OCI-LY3 (cell line): ENCODE measurements at regions not wholly inside any gene's neighbourhood (a gene's known extent, or its start where the extent isn't known, plus 50 kb on each side); places are given as distances from the start of the nearest gene placed in this dataset.

Experiments used
- H2AFZ ChIP-seq: fragments of 200-600, 300-600 bp; shearing (Covaris generic); 2 replicates; pipeline ENCODE4 v1.6.0; 2014; ENCODE audit warnings: antibody characterized with exemption, low read depth, low read length
- H3K27ac ChIP-seq: fragments of 200-600, 300-600 bp; sonication (generic); 2 replicates; pipeline ENCODE4 v1.5.1; 2014; ENCODE audit warnings: mild to moderate bottlenecking, low read length, moderate library complexity, mixed read lengths
- H3K27me3 ChIP-seq: fragments of 200-600, 300-600 bp; sonication (generic); 2 replicates; pipeline ENCODE4 v1.6.1; 2014; ENCODE audit warnings: low read depth, low read length, mixed read lengths
- H3K36me3 ChIP-seq: fragments of 200-600, 300-600 bp; sonication (generic); replicated peaks from 2 replicates; pipeline ENCODE3; 2014; ENCODE audit warnings: low read depth, low read length, mixed read lengths
- H3K4me1 ChIP-seq: fragments of 300-600, 200-600 bp; sonication (generic); 2 replicates; pipeline ENCODE4 v1.6.1; 2014; ENCODE audit warnings: low read length, mixed read lengths
- H3K4me2 ChIP-seq: fragments of 200-600, 300-600 bp; sonication (generic); 2 replicates; pipeline ENCODE4 v1.6.1; 2014; ENCODE audit warnings: low read length, mixed read lengths
- H3K4me3 ChIP-seq: fragments of 300-600, 200-600 bp; sonication (generic); 2 replicates; pipeline ENCODE4 v1.5.1; 2014; ENCODE audit warnings: antibody characterized with exemption, mild to moderate bottlenecking, low read length, moderate library complexity
- H3K79me2 ChIP-seq: fragments of 300-600, 200-600 bp; shearing (Covaris generic); 2 replicates; pipeline ENCODE4 v1.6.1; 2014; ENCODE audit warnings: mild to moderate bottlenecking, low read length, mixed read lengths
- H3K9ac ChIP-seq: fragments of 300-600, 200-600 bp; shearing (Covaris generic); 2 replicates; pipeline ENCODE4 v1.6.0; 2014; ENCODE audit warnings: mild to moderate bottlenecking, low read length, moderate library complexity
- H3K9me3 ChIP-seq: fragments of 200-600, 300-600 bp; shearing (Covaris generic); 2 replicates; pipeline ENCODE4 v1.6.1; 2014; ENCODE audit warnings: low read length, mixed read lengths; ENCODE audit not compliant: insufficient read depth
- H4K20me1 ChIP-seq: fragments of 200-600, 300-600 bp; sonication (generic); 2 replicates; pipeline ENCODE4 v1.6.1; 2016; ENCODE audit warnings: low read length, mixed read lengths; ENCODE audit not compliant: insufficient read depth
- EZH2phosphoT487 ChIP-seq: fragments of 200-600 bp; shearing (Covaris generic); IDR thresholded peaks from 2 replicates; pipeline ENCODE4 v1.6.1; 2018; ENCODE audit warnings: antibody characterized with exemption, mixed run types, low read depth
- TF ChIP-seq, protein P1 (sequence below): fragments of 200-600, 300-600 bp; sonication (generic); IDR thresholded peaks from 2 replicates; pipeline ENCODE4 v1.5.1; 2014; ENCODE audit warnings: antibody characterized with exemption, low read length, low read depth

DNA sequence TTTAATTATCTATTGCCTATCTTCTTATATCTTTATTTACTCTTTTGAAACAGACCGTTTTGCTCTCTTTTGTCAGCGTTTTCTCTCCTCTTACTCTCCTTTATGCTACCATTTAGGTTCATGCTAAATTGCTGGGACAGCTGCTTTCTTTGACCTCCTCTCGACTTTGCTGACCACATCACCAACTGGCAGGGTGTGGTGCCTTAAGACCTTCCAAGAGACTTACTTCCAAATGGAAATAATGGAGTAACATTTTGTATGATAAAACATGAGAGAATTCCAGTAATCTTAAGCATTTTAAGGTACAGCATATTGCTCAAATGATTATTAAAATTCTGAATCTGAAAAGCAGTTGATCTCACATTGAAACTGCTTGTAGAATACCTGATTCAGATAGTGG lies 71.5 kb upstream of the MEF2C start:
- Histone ChIP-seq H3K79me2 (no peaks in the 10 kb centered on the region), H3K27me3 (no peaks in the 10 kb centered on the region), H3K4me3 (no peak overlapping the region), H3K27ac (no peak overlapping the region), H3K4me1 (peaks cover 9% of the 10 kb centered on the region), H3K36me3 (no peaks in the 10 kb centered on the region), H3K4me2 (no peak overlapping the region), H3K9me3 (no peaks in the 10 kb centered on the region), H2AFZ (no peak overlapping the region), H4K20me1 (no peaks in the 10 kb centered on the region), H3K9ac (no peak overlapping the region)
- TF ChIP-seq, protein P1, sequence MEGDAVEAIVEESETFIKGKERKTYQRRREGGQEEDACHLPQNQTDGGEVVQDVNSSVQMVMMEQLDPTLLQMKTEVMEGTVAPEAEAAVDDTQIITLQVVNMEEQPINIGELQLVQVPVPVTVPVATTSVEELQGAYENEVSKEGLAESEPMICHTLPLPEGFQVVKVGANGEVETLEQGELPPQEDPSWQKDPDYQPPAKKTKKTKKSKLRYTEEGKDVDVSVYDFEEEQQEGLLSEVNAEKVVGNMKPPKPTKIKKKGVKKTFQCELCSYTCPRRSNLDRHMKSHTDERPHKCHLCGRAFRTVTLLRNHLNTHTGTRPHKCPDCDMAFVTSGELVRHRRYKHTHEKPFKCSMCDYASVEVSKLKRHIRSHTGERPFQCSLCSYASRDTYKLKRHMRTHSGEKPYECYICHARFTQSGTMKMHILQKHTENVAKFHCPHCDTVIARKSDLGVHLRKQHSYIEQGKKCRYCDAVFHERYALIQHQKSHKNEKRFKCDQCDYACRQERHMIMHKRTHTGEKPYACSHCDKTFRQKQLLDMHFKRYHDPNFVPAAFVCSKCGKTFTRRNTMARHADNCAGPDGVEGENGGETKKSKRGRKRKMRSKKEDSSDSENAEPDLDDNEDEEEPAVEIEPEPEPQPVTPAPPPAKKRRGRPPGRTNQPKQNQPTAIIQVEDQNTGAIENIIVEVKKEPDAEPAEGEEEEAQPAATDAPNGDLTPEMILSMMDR, result no peak
- no peak for TF ChIP-seq EZH2phosphoT487

DNA sequence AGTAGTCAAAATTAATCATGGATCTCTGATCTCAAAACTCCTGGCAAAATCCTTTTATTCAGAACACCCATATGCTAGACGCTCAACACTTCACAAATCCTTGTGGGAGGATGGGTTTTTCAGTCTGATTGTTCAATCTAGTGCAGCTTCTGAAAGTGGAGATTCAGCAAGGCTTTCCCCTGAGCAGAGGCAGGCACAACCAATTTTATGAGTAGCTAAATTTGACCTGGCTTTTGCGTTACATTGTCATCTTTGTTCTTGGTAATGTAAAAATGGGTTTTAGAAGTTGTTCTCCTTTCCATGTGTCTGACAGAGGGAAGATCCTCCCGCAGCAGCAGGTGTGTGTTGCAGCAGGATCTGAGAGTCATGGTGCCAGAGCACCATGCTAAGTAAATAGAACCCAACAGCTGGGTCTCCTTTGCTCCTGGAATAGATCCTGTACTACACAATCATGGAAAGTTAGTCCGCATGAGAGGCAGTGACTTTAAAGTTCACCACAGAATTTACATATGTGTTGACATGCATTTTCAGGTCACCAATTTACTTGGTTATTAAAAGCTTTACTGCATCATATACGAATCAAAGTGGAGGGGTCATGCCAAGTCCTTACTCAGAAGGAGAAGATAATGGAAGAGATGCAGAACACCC lies 70.1 kb upstream of the MEF2C start:
- H4K20me1 ChIP-seq, result no peaks in the 10 kb centered on the region
- TF ChIP-seq EZH2phosphoT487, result no peak
- TF ChIP-seq, protein P1, result no peak
- H3K36me3 ChIP-seq, result no peaks in the 10 kb centered on the region
- peak overlapping the region; percentile 9; the same call in 1 of the 2 replicates for H3K4me2 ChIP-seq
- no peak overlapping the region for H3K9ac ChIP-seq
- no peak overlapping the region for H3K4me3 ChIP-seq
- no peak overlapping the region for H2AFZ ChIP-seq
- no peak overlapping the region for H3K27ac ChIP-seq
- H3K4me1 ChIP-seq, result peaks cover 9% of the 10 kb centered on the region
- no peaks in the 10 kb centered on the region for H3K9me3 ChIP-seq
- no peaks in the 10 kb centered on the region for H3K79me2 ChIP-seq
- no peaks in the 10 kb centered on the region for H3K27me3 ChIP-seq

DNA sequence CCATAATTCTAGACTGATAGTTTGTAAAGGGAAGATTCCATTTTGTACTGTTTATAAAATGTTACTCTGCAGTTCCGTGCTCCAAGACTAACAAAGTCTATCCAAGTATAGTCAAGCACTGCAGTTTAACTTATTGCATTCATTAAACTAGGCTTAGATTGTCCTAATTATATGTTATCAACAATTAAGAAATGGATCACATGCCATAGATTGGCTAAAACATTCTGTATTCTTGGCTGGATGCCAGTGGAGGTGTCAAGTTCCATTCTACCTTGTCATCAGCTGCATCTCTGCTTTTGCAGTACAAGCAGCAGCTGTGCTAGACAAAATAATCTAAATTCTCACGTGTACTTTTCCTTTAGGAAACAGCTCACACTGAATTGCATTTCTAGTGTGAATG lies 69.4 kb upstream of the MEF2C start:
- Histone ChIP-seq H4K20me1 (no peaks in the 10 kb centered on the region), H2AFZ (no peak overlapping the region), H3K4me2 (no peak overlapping the region), H3K9me3 (no peaks in the 10 kb centered on the region), H3K4me3 (no peak overlapping the region), H3K36me3 (no peaks in the 10 kb centered on the region), H3K27ac (no peak overlapping the region), H3K9ac (no peak overlapping the region), H3K27me3 (no peaks in the 10 kb centered on the region), H3K4me1 (peaks cover 9% of the 10 kb centered on the region), H3K79me2 (no peaks in the 10 kb centered on the region)
- TF ChIP-seq, protein P1, result no peak
- no peak for TF ChIP-seq EZH2phosphoT487

DNA sequence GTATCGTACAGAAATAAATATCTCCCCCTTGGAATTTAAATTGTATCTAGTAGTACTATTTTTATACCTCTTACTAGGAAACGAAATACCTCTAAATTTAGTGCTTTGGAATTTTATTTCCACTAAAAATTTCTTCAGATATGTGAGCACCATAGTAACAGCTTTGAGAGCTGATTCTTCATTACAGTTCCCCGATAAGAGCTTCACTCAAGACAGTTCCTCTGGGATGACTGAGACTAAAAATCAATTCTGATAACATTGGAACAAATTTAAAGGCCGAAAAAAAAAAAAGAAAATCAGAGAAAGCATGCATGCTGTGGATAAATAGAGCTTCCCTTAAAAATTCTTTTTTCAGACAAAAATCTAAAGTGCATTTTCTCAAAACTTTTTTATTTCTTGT lies 68.5 kb upstream of the MEF2C start:
- no peak overlapping the region for H3K4me3 ChIP-seq
- peaks cover 9% of the 10 kb centered on the region for H3K4me1 ChIP-seq
- H4K20me1 ChIP-seq, result no peaks in the 10 kb centered on the region
- no peaks in the 10 kb centered on the region for H3K79me2 ChIP-seq
- no peak overlapping the region for H3K4me2 ChIP-seq
- no peaks in the 10 kb centered on the region for H3K36me3 ChIP-seq
- H3K27me3 ChIP-seq, result no peaks in the 10 kb centered on the region
- H3K9ac ChIP-seq, result no peak overlapping the region
- TF ChIP-seq, protein P1, result no peak
- no peak for TF ChIP-seq EZH2phosphoT487
- H3K9me3 ChIP-seq, result no peaks in the 10 kb centered on the region
- no peak overlapping the region for H3K27ac ChIP-seq
- H2AFZ ChIP-seq, result no peak overlapping the region
